Panc1 (cell line): ENCODE measurements at regions not wholly inside any gene's neighbourhood (a gene's known extent, or its start where the extent isn't known, plus 50 kb on each side); places are given as distances from the start of the nearest gene placed in this dataset.

Experiments
- POLR2AphosphoS5 ChIP-seq: IDR thresholded peaks from 2 replicates; pipeline ENCODE4 v1.6.1; 2012; ENCODE audit warnings: mild to moderate bottlenecking, low read depth, low read length, moderate library complexity
- REST ChIP-seq, 2 experiments: IDR thresholded peaks; 2 replicates each; pipeline ENCODE4 v1.6.1; 2011 to 2012; ENCODE audit warnings: low read depth in 2 of 2, control low read depth in 1 of 2, low read length in 1 of 2, mild to moderate bottlenecking in 1 of 2, moderate library complexity in 1 of 2; ENCODE audit not compliant: insufficient read depth in 1 of 2
- TCF7L2 ChIP-seq: IDR thresholded peaks from 2 replicates; pipeline ENCODE4 v1.6.1; 2011; ENCODE audit warnings: mild to moderate bottlenecking, low read depth, low read length, inconsistent platforms
- TF ChIP-seq, protein P1 (sequence below): fragments of 450-650 bp; IDR thresholded peaks from 2 replicates; pipeline ENCODE4 v1.5.1; 2017; ENCODE audit warnings: mild to moderate bottlenecking

- TF ChIP-seq, protein P1, sequence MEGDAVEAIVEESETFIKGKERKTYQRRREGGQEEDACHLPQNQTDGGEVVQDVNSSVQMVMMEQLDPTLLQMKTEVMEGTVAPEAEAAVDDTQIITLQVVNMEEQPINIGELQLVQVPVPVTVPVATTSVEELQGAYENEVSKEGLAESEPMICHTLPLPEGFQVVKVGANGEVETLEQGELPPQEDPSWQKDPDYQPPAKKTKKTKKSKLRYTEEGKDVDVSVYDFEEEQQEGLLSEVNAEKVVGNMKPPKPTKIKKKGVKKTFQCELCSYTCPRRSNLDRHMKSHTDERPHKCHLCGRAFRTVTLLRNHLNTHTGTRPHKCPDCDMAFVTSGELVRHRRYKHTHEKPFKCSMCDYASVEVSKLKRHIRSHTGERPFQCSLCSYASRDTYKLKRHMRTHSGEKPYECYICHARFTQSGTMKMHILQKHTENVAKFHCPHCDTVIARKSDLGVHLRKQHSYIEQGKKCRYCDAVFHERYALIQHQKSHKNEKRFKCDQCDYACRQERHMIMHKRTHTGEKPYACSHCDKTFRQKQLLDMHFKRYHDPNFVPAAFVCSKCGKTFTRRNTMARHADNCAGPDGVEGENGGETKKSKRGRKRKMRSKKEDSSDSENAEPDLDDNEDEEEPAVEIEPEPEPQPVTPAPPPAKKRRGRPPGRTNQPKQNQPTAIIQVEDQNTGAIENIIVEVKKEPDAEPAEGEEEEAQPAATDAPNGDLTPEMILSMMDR: no peak
- TF ChIP-seq TCF7L2: no peak
- TF ChIP-seq POLR2AphosphoS5: no peak
- no peak for TF ChIP-seq REST (IDR thresholded peaks at IDR 0.05; ENCODE audit: insufficient read depth in 1 of 2, low read depth in 2 of 2, low read length in 1 of 2)
These were observed 55.3 kb upstream of the VGLL3 start for GRCh38 chr3:87046241-87046640.
